ENCODE measurements at regions not wholly inside any gene's neighbourhood (a gene's known extent, or its start where the extent isn't known, plus 50 kb on each side); places are given as distances from the start of the nearest gene placed in this dataset.

GRCh38 chr13:85381082-85381481, 418.1 kb downstream of the SLITRK6 start:
- DNase-seq (ENCODE audit: low read depth), result no peak

GRCh38 chr13:85379991-85380390, 419.2 kb downstream of the SLITRK6 start:
- no peak for DNase-seq (ENCODE audit: low read depth)

- DNase-seq (ENCODE audit: low read depth), result peak; percentile 33
These were observed 419.8 kb downstream of the SLITRK6 start for GRCh38 chr13:85379433-85379832.

- no peak for DNase-seq (ENCODE audit: low read depth)
These were observed 421.4 kb downstream of the SLITRK6 start for GRCh38 chr13:85377783-85378182.

- no peak for DNase-seq (ENCODE audit: low read depth)
These were observed 425.9 kb downstream of the SLITRK6 start for GRCh38 chr13:85373322-85373721.

GRCh38 chr13:85371254-85371653, 428.0 kb downstream of the SLITRK6 start:
- DNase-seq (ENCODE audit: low read depth), result no peak

GRCh38 chr13:85368686-85369085, 430.5 kb downstream of the SLITRK6 start:
- DNase-seq (ENCODE audit: low read depth), result no peak

GRCh38 chr13:85367887-85368286, 431.3 kb downstream of the SLITRK6 start:
- DNase-seq (ENCODE audit: low read depth), result no peak

- DNase-seq (ENCODE audit: low read depth), result peak; percentile 10
These were observed 432.3 kb downstream of the SLITRK6 start for GRCh38 chr13:85366759-85367417.

- no peak for DNase-seq (ENCODE audit: low read depth)
These were observed 435.7 kb downstream of the SLITRK6 start for GRCh38 chr13:85363504-85363903.

GRCh38 chr13:85362980-85363379, 436.2 kb downstream of the SLITRK6 start:
- no peak for DNase-seq (ENCODE audit: low read depth)

- peak; percentile 7 for DNase-seq (ENCODE audit: low read depth)
These were observed 452.0 kb downstream of the SLITRK6 start for GRCh38 chr13:85347251-85347650.

- no peak for DNase-seq (ENCODE audit: low read depth)
These were observed 465.0 kb downstream of the SLITRK6 start for GRCh38 chr13:85334187-85334586.

- DNase-seq (ENCODE audit: low read depth), result no peak
These were observed 465.7 kb downstream of the SLITRK6 start for GRCh38 chr13:85333506-85334020.

- DNase-seq (ENCODE audit: low read depth), result no peak
These were observed 466.6 kb downstream of the SLITRK6 start for GRCh38 chr13:85332615-85333014.

- DNase-seq (ENCODE audit: low read depth), result no peak
These were observed 477.5 kb downstream of the SLITRK6 start for GRCh38 chr13:85321734-85322133.

GRCh38 chr13:85317781-85318180, 481.4 kb downstream of the SLITRK6 start:
- no peak for DNase-seq (ENCODE audit: low read depth)

- no peak for DNase-seq (ENCODE audit: low read depth)
These were observed 482.7 kb downstream of the SLITRK6 start for GRCh38 chr13:85316506-85317025.

GRCh38 chr13:85314686-85315085, 484.5 kb downstream of the SLITRK6 start:
- no peak for DNase-seq (ENCODE audit: low read depth)

GRCh38 chr13:85313761-85314503, 485.3 kb downstream of the SLITRK6 start:
- DNase-seq (ENCODE audit: low read depth), result peak; percentile 93

- no peak for DNase-seq (ENCODE audit: low read depth)
These were observed 487.1 kb downstream of the SLITRK6 start for GRCh38 chr13:85312071-85312470.

- DNase-seq (ENCODE audit: low read depth), result no peak
These were observed 495.6 kb downstream of the SLITRK6 start for GRCh38 chr13:85303630-85304029.

GRCh38 chr13:85298387-85298924, 500.8 kb downstream of the SLITRK6 start:
- peak; percentile 15 for DNase-seq (ENCODE audit: low read depth)
